ENCODE measurements at regions not wholly inside any gene's neighbourhood (a gene's known extent, or its start where the extent isn't known, plus 50 kb on each side); places are given as distances from the start of the nearest gene placed in this dataset.

- TF ChIP-seq CTCF (IDR thresholded peaks at IDR 0.05 in 2 of 3, conservative IDR thresholded peaks at IDR 0.05 in 1 of 3; ENCODE audit: borderline replicate concordance in 1 of 3, insufficient read depth in 1 of 3, low read depth in 2 of 3, low read length in 2 of 3) (no peak), YY1 (IDR thresholded peaks at IDR 0.05; ENCODE audit: extremely low read depth, insufficient replicate concordance, low read depth, low read length) (no peak), POLR2A (IDR thresholded peaks at IDR 0.05; ENCODE audit: borderline replicate concordance, extremely low read depth, insufficient read depth, insufficient read length) (no peak), EZH2 (IDR thresholded peaks at IDR 0.05) (no peak), ZFX (IDR thresholded peaks at IDR 0.05) (no peak), SIN3A (IDR thresholded peaks at IDR 0.05; ENCODE audit: low read depth) (no peak), REST (IDR thresholded peaks at IDR 0.05; ENCODE audit: low read depth) (no peak), SP1 (IDR thresholded peaks at IDR 0.05; ENCODE audit: low read depth) (no peak), POLR2AphosphoS5 (IDR thresholded peaks at IDR 0.05; ENCODE audit: low read depth, low read length) (no peak), MAX (IDR thresholded peaks at IDR 0.05) (no peak), TCF7L2 (IDR thresholded peaks at IDR 0.05; ENCODE audit: borderline replicate concordance, extremely low read depth, insufficient read depth, insufficient read length) (no peak), JUND (IDR thresholded peaks at IDR 0.05) (no peak), ATF3 (IDR thresholded peaks at IDR 0.05) (no peak), EZH2phosphoT487 (IDR thresholded peaks at IDR 0.05; ENCODE audit: borderline replicate concordance) (no peak)
Measured at GRCh38 chr10:28883741-28884423, 206.6 kb downstream of the BAMBI start.

Data from HCT116 (cell line).